Spinal cord (tissue), 9 donors: ENCODE measurements at regions not wholly inside any gene's neighbourhood (a gene's known extent, or its start where the extent isn't known, plus 50 kb on each side); places are given as distances from the start of the nearest gene placed in this dataset.

Source experiments
- DNase-seq, 6 donors: peaks; one replicate each; pipeline versions ENCODE4 v3.0.0 to v3.0.0-alpha.2; 2013 to 2015; ENCODE audit warnings: low spot score in 6 of 6, low read depth in 4 of 6
- H3K27ac ChIP-seq: one replicate; pipeline ENCODE4 v1.5.1; 2013; ENCODE audit warnings: low read depth, low read length, control low read depth
- H3K27me3 ChIP-seq: one replicate; pipeline ENCODE4 v1.6.1; 2013; ENCODE audit warnings: low read length; ENCODE audit not compliant: control insufficient read depth, insufficient read depth
- H3K36me3 ChIP-seq: one replicate; pipeline ENCODE4 v1.6.1; 2013; ENCODE audit warnings: low read length; ENCODE audit not compliant: control insufficient read depth, insufficient read depth
- H3K4me1 ChIP-seq: one replicate; pipeline ENCODE4 v1.6.1; 2013; ENCODE audit warnings: low read length; ENCODE audit not compliant: control insufficient read depth, insufficient read depth
- H3K4me3 ChIP-seq: one replicate; pipeline ENCODE4 v1.5.1; 2013; ENCODE audit warnings: low read depth, low read length, control low read depth
- H3K9me3 ChIP-seq: one replicate; pipeline ENCODE4 v1.6.1; 2013; ENCODE audit warnings: low read length; ENCODE audit not compliant: control insufficient read depth, insufficient read depth
- WGBS: methylation state at CpG from one replicate; pipeline ENCODE4 v1.1.5; 2013; ENCODE audit warnings: missing lambda C conversion rate; ENCODE audit not compliant: insufficient coverage; 5-methylcytosine and 5-hydroxymethylcytosine counted together
- donor health status: healthy.

GRCh38 chrX:145506214-145506613, 258.9 kb downstream of the SPANXN1 start:
- DNase-seq = no peak
- no peaks in the 10 kb centered on the region for H3K9me3 ChIP-seq
- no peaks in the 10 kb centered on the region for H3K4me1 ChIP-seq
- no peak overlapping the region for H3K27ac ChIP-seq
- WGBS = no CpG with 5 or more reads among the region's 5 CpGs
- H3K36me3 ChIP-seq = no peaks in the 10 kb centered on the region
- no peaks in the 10 kb centered on the region for H3K27me3 ChIP-seq
- H3K4me3 ChIP-seq = no peak overlapping the region

- Histone ChIP-seq H3K27ac (no peak overlapping the region), H3K4me3 (no peak overlapping the region), H3K4me1 (no peaks in the 10 kb centered on the region), H3K36me3 (no peaks in the 10 kb centered on the region), H3K27me3 (no peaks in the 10 kb centered on the region), H3K9me3 (no peaks in the 10 kb centered on the region)
- 65% methylated on average over 5 of the region's 5 CpGs for WGBS
- peak in 2 of 6 donors; percentile 1 to 17 for DNase-seq
These were observed 277.6 kb downstream of the SPANXN1 start for GRCh38 chrX:145524931-145525330.

GRCh38 chrX:145532176-145532780, 285.0 kb downstream of the SPANXN1 start:
- no peaks in the 10 kb centered on the region for H3K4me1 ChIP-seq
- H3K36me3 ChIP-seq = no peaks in the 10 kb centered on the region
- no peak for DNase-seq
- no peaks in the 10 kb centered on the region for H3K27me3 ChIP-seq
- H3K9me3 ChIP-seq = no peaks in the 10 kb centered on the region
- no peak overlapping the region for H3K27ac ChIP-seq
- H3K4me3 ChIP-seq = no peak overlapping the region
- WGBS = no CpG with 5 or more reads among the region's 4 CpGs

- Histone ChIP-seq H3K4me1 (no peaks in the 10 kb centered on the region), H3K9me3 (no peaks in the 10 kb centered on the region), H3K27ac (no peak overlapping the region), H3K27me3 (no peaks in the 10 kb centered on the region), H3K36me3 (no peaks in the 10 kb centered on the region), H3K4me3 (no peak overlapping the region)
- DNase-seq = no peak
- 80% methylated on average over 1 of the region's 3 CpGs for WGBS
These were observed 284.1 kb upstream of the SLITRK2 start for GRCh38 chrX:145533534-145533933.

GRCh38 chrX:145549496-145549895, 268.1 kb upstream of the SLITRK2 start:
- no CpG with 5 or more reads among the region's 3 CpGs for WGBS
- Histone ChIP-seq H3K27ac (no peak overlapping the region), H3K4me1 (no peaks in the 10 kb centered on the region), H3K36me3 (no peaks in the 10 kb centered on the region), H3K4me3 (no peak overlapping the region), H3K27me3 (no peaks in the 10 kb centered on the region), H3K9me3 (no peaks in the 10 kb centered on the region)
- DNase-seq = peak in 4 of 6 donors; percentile 15 to 63 (median 35)

GRCh38 chrX:145552643-145553042, 265.0 kb upstream of the SLITRK2 start:
- no CpG with 5 or more reads among the region's 1 CpG for WGBS
- DNase-seq = no peak
- H3K4me3 ChIP-seq = no peak overlapping the region
- no peaks in the 10 kb centered on the region for H3K36me3 ChIP-seq
- H3K4me1 ChIP-seq = no peaks in the 10 kb centered on the region
- H3K27me3 ChIP-seq = no peaks in the 10 kb centered on the region
- no peaks in the 10 kb centered on the region for H3K9me3 ChIP-seq
- no peak overlapping the region for H3K27ac ChIP-seq

- no peak for DNase-seq
- Histone ChIP-seq H3K4me3 (no peak overlapping the region), H3K4me1 (no peaks in the 10 kb centered on the region), H3K36me3 (no peaks in the 10 kb centered on the region), H3K9me3 (no peaks in the 10 kb centered on the region), H3K27me3 (no peaks in the 10 kb centered on the region), H3K27ac (no peak overlapping the region)
- WGBS = 65% methylated on average over 4 of the region's 4 CpGs
These were observed 263.9 kb upstream of the SLITRK2 start for GRCh38 chrX:145553702-145554101.

GRCh38 chrX:145563159-145563558, 254.5 kb upstream of the SLITRK2 start:
- H3K27me3 ChIP-seq = no peaks in the 10 kb centered on the region
- no peaks in the 10 kb centered on the region for H3K9me3 ChIP-seq
- WGBS = no CpG with 5 or more reads among the region's 1 CpG
- H3K4me3 ChIP-seq = no peak overlapping the region
- H3K36me3 ChIP-seq = no peaks in the 10 kb centered on the region
- no peak overlapping the region for H3K27ac ChIP-seq
- no peaks in the 10 kb centered on the region for H3K4me1 ChIP-seq
- DNase-seq = peak in 1 of 6 donors; percentile 2

GRCh38 chrX:145609951-145610511, 207.6 kb upstream of the SLITRK2 start:
- Histone ChIP-seq H3K4me3 (no peak overlapping the region), H3K4me1 (no peaks in the 10 kb centered on the region), H3K9me3 (no peaks in the 10 kb centered on the region), H3K27ac (no peak overlapping the region), H3K27me3 (no peaks in the 10 kb centered on the region), H3K36me3 (no peaks in the 10 kb centered on the region)
- WGBS = 60% methylated on average over 1 of the region's 6 CpGs
- DNase-seq = no peak

- WGBS = 88% methylated on average over 1 of the region's 3 CpGs
- H3K27ac ChIP-seq = no peak overlapping the region
- no peaks in the 10 kb centered on the region for H3K27me3 ChIP-seq
- no peaks in the 10 kb centered on the region for H3K9me3 ChIP-seq
- no peaks in the 10 kb centered on the region for H3K4me1 ChIP-seq
- no peak for DNase-seq
- no peak overlapping the region for H3K4me3 ChIP-seq
- no peaks in the 10 kb centered on the region for H3K36me3 ChIP-seq
These were observed 203.7 kb upstream of the SLITRK2 start for GRCh38 chrX:145613894-145614293.
